Inflammatory macrophage (primary cell): ENCODE measurements at regions not wholly inside any gene's neighbourhood (a gene's known extent, or its start where the extent isn't known, plus 50 kb on each side); places are given as distances from the start of the nearest gene placed in this dataset.

ENCODE experiments used
- DNase-seq, 2 donors: peaks; one replicate each; pipeline ENCODE4 v3.0.0-alpha.2; 2020 to 2022

GRCh38 chr22:27377501-27378295, 423.9 kb downstream of the MN1 start:
- no peak for DNase-seq

GRCh38 chr22:27378311-27378800, 423.2 kb downstream of the MN1 start:
- no peak for DNase-seq

- DNase-seq = no peak
These were observed 422.6 kb downstream of the MN1 start for GRCh38 chr22:27378995-27379394.

- no peak for DNase-seq
These were observed 420.7 kb downstream of the MN1 start for GRCh38 chr22:27380855-27381254.

- DNase-seq = no peak
These were observed 420.0 kb downstream of the MN1 start for GRCh38 chr22:27381552-27381951.

- DNase-seq = no peak
These were observed 419.4 kb downstream of the MN1 start for GRCh38 chr22:27381960-27382742.

- no peak for DNase-seq
These were observed 418.6 kb downstream of the MN1 start for GRCh38 chr22:27382947-27383346.

GRCh38 chr22:27383896-27384295, 417.7 kb downstream of the MN1 start:
- DNase-seq = no peak

- no peak for DNase-seq
These were observed 416.1 kb downstream of the MN1 start for GRCh38 chr22:27385261-27385998.

- DNase-seq = no peak
These were observed 415.4 kb downstream of the MN1 start for GRCh38 chr22:27386186-27386585.

- DNase-seq = no peak
These were observed 414.0 kb downstream of the MN1 start for GRCh38 chr22:27387561-27387960.

GRCh38 chr22:27388090-27388600, 413.4 kb downstream of the MN1 start:
- no peak for DNase-seq

GRCh38 chr22:27389727-27390075, 411.9 kb downstream of the MN1 start:
- DNase-seq = no peak

GRCh38 chr22:27391092-27391770, 410.3 kb downstream of the MN1 start:
- no peak for DNase-seq

GRCh38 chr22:27393371-27393770, 408.2 kb downstream of the MN1 start:
- DNase-seq = no peak

- DNase-seq = no peak
These were observed 406.7 kb downstream of the MN1 start for GRCh38 chr22:27394806-27395404.

GRCh38 chr22:27397036-27397953, 404.3 kb downstream of the MN1 start:
- no peak for DNase-seq

- DNase-seq = no peak
These were observed 403.6 kb downstream of the MN1 start for GRCh38 chr22:27397954-27398342.

- DNase-seq = no peak
These were observed 402.4 kb downstream of the MN1 start for GRCh38 chr22:27399161-27399560.

GRCh38 chr22:27400811-27401210, 400.7 kb downstream of the MN1 start:
- no peak for DNase-seq

GRCh38 chr22:27401321-27401720, 400.2 kb downstream of the MN1 start:
- no peak for DNase-seq
